Stomach (tissue), 8 donors: ENCODE measurements at regions not wholly inside any gene's neighbourhood (a gene's known extent, or its start where the extent isn't known, plus 50 kb on each side); places are given as distances from the start of the nearest gene placed in this dataset.

Experiments used
- DNase-seq, 2 donors: peaks; one replicate each; pipeline versions ENCODE4 v3.0.0 to v3.0.0-alpha.2; 2013 to 2019
- H3K27ac ChIP-seq, 5 donors: fragments of 200-600 bp in 4 of 5; sonication (generic) in 4 of 5; one replicate each; pipeline ENCODE4 v1.5.1; 2013 to 2019; ENCODE audit warnings: mild to moderate bottlenecking in 1 of 5, moderate library complexity in 1 of 5
- H3K27me3 ChIP-seq, 3 donors: fragments of 200-600 bp; sonication (generic); one replicate each; pipeline ENCODE4 v1.5.1; 2017 to 2019; ENCODE audit warnings: mixed run types in 1 of 3
- H3K36me3 ChIP-seq, 4 donors: fragments of 200-600 bp; sonication (generic); 1 replicate in 3 of 4; 2 replicates in 1 of 4; pipeline ENCODE4 v1.5.1; 2016 to 2019
- H3K4me1 ChIP-seq, 4 donors: fragments of 200-600 bp; sonication (generic); one replicate each; pipeline ENCODE4 v1.5.1; 2016 to 2019
- H3K4me3 ChIP-seq, 4 donors: fragments of 200-600 bp; sonication (generic) in 3 of 4; one replicate each; pipeline ENCODE4 v1.5.1; 2016 to 2019; ENCODE audit warnings: mild to moderate bottlenecking in 1 of 4
- H3K9me3 ChIP-seq, 4 donors: fragments of 200-600 bp; sonication (generic); one replicate each; pipeline ENCODE4 v1.5.1; 2016 to 2019
- CTCF ChIP-seq, 7 experiments: fragments of 450-650 bp in 4 of 7; fragments of 200-600 bp in 3 of 7; sonication (generic) in 3 of 7; IDR thresholded peaks; one replicate each; pipeline ENCODE4 v1.5.1; 2016 to 2019; ENCODE audit warnings: antibody characterized with exemption in 7 of 7, control low read depth in 2 of 7, mild to moderate bottlenecking in 1 of 7
- EP300 ChIP-seq: sonication (generic); formaldehyde crosslinking; IDR thresholded peaks from one replicate; pipeline ENCODE4 v1.6.1; 2017; ENCODE audit warnings: antibody characterized with exemption
- POLR2A ChIP-seq, 4 donors: fragments of 450-650 bp; IDR thresholded peaks; one replicate each; pipeline ENCODE4 v1.6.1; 2016; ENCODE audit warnings: antibody characterized with exemption in 4 of 4, control low read depth in 2 of 4, mild to moderate bottlenecking in 1 of 4, moderate library complexity in 1 of 4
- POLR2AphosphoS5 ChIP-seq, 3 donors: sonication (generic); formaldehyde crosslinking; IDR thresholded peaks; one replicate each; pipeline ENCODE4 v1.6.1; 2016; ENCODE audit warnings: antibody characterized with exemption in 3 of 3
- WGBS, 5 donors: extraction: QIAGEN DNeasy Blood & Tissue Kit in 3 of 5; methylation state at CpG; one replicate each; pipeline versions ENCODE4 v1.1.5 to v1.1.7; 2013 to 2018; 5-methylcytosine and 5-hydroxymethylcytosine counted together
- intact Hi-C: fragments of 100-400 bp; cut with DNase I; formaldehyde crosslinking; loops from one replicate; pipeline ENCODE4 v1.15.1; 2023; ENCODE audit warnings: low total_unique reads
- donor health status: healthy with polysubstance abuse.
- donor health status: Bipolar disorder and iron deficiency.
- donor health status: healthy.

GRCh38 chr1:76705560-76705959 lies 161.7 kb upstream of the ST6GALNAC5 start:
- no peak for DNase-seq
- no peak overlapping the region for H3K27ac ChIP-seq
- intact Hi-C loops, result no loop called here
- no peak overlapping the region for H3K4me3 ChIP-seq
- whole genome bisulfite sequencing, 5 donors, result 60 to 65% (median 62%) methylated on average over 4 of the region's 4 CpGs
- no peaks in the 10 kb centered on the region for H3K36me3 ChIP-seq
- no peaks in the 10 kb centered on the region for H3K9me3 ChIP-seq
- TF ChIP-seq CTCF (IDR thresholded peaks at IDR 0.05) (no peak), POLR2A (IDR thresholded peaks at IDR 0.05) (no peak), EP300 (no peak), POLR2AphosphoS5 (IDR thresholded peaks at IDR 0.05) (no peak)
- no peaks in the 10 kb centered on the region for H3K4me1 ChIP-seq
- no peaks in the 10 kb centered on the region for H3K27me3 ChIP-seq

DNA sequence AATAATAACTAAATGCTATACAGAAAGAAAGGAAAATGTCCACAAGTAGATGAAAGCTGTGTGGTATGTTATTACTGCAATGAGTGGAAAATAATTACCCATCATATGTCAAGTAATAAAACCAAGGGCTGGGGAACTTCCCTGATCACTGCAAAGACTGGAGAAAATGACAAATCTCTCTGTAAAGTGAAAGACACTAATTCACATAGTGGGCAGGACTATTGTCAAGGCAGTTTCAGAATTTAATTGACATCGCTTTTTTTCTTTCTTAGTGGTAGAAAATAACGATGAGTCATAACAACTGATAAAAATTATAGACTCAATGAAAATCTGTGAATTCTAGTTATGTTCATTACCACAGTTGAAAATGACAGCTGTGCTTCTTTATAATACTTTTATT lies 153.7 kb upstream of the ST6GALNAC5 start:
- H3K9me3 ChIP-seq, result no peaks in the 10 kb centered on the region
- WGBS, 5 donors, result 80 to 89% (median 84%) methylated on average over 2 of the region's 2 CpGs
- H3K36me3 ChIP-seq, result no peaks in the 10 kb centered on the region
- no peak overlapping the region for H3K27ac ChIP-seq
- no peak for TF ChIP-seq EP300
- TF ChIP-seq CTCF (IDR thresholded peaks at IDR 0.05), result no peak
- TF ChIP-seq POLR2AphosphoS5 (IDR thresholded peaks at IDR 0.05), result no peak
- TF ChIP-seq POLR2A (IDR thresholded peaks at IDR 0.05), result no peak
- no peak overlapping the region for H3K4me3 ChIP-seq
- H3K4me1 ChIP-seq, result no peaks in the 10 kb centered on the region
- H3K27me3 ChIP-seq, result no peaks in the 10 kb centered on the region
- intact Hi-C loops, result no loop called here
- no peak for DNase-seq

DNA sequence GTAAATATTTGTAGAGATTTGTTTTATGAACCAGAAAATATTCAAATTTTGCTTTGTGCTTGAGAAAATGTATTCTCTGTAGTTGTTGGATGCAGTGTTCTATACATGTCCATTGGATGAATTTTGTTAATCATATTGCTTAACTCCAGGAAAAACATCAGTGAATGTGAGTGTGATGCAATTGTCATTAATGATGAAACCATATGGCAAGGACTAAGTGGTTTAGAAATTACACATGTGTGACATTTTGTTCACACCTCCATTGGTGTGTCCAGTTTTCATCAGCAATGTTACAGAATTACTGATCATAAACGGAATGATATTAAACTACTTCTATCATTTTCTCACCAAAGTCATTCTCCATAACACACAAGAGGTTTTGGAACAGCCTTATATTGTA lies 151.8 kb upstream of the ST6GALNAC5 start:
- Histone ChIP-seq H3K36me3 (no peaks in the 10 kb centered on the region), H3K27me3 (no peaks in the 10 kb centered on the region), H3K9me3 (no peaks in the 10 kb centered on the region), H3K4me1 (no peaks in the 10 kb centered on the region), H3K4me3 (no peak overlapping the region), H3K27ac (no peak overlapping the region)
- intact Hi-C loops, result no loop called here
- WGBS, 5 donors, result 69 to 81% (median 78%) methylated on average over 1 of the region's 1 CpG
- DNase-seq, result no peak
- TF ChIP-seq CTCF (IDR thresholded peaks at IDR 0.05) (no peak), EP300 (no peak), POLR2A (IDR thresholded peaks at IDR 0.05) (no peak), POLR2AphosphoS5 (IDR thresholded peaks at IDR 0.05) (no peak)

DNA sequence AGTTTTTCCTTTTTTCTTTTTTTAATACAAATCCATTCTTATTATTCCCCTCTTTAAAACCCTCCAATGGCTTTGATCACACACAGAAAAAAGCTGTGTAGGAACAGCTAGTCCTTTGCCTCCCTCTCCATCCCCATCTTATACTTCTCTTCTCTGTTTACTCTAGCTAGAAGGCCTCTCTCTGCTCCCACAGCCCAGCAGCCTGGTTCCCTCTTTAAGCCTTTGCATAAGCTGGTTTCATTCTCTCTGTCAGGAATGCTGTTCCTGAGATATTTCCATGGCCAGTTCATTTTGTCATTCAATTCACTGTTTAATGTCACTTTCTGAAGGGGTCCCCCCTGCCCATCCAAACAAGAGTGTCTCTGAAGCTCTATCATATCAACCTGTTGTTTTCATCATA lies 143.3 kb upstream of the ST6GALNAC5 start:
- Histone ChIP-seq H3K4me3 (no peak overlapping the region), H3K36me3 (no peaks in the 10 kb centered on the region), H3K9me3 (no peaks in the 10 kb centered on the region), H3K27ac (no peak overlapping the region), H3K27me3 (no peaks in the 10 kb centered on the region), H3K4me1 (no peaks in the 10 kb centered on the region)
- intact Hi-C loops, result no loop called here
- TF ChIP-seq CTCF (IDR thresholded peaks at IDR 0.05), result no peak
- TF ChIP-seq POLR2AphosphoS5 (IDR thresholded peaks at IDR 0.05), result no peak
- TF ChIP-seq POLR2A (IDR thresholded peaks at IDR 0.05), result no peak
- TF ChIP-seq EP300, result no peak
- no peak for DNase-seq
